GM21737 (cell line): ENCODE measurements at regions not wholly inside any gene's neighbourhood (a gene's known extent, or its start where the extent isn't known, plus 50 kb on each side); places are given as distances from the start of the nearest gene placed in this dataset.
A peak's percentile ranks its signal among the peaks of the same experiment; 100 is the strongest.
"Not testable (repeated sequence)": the region's sequence is repeated elsewhere in the genome, so short reads cannot be mapped to it uniquely, and the experiment has no call there.

Experiments
- ATAC-seq: cut with Tn5 transposase; IDR thresholded peaks from one replicate; pipeline ENCODE4 v1.9.1; 2021; ENCODE audit warnings: mild to moderate bottlenecking, moderate library complexity; ENCODE audit not compliant: unreplicated experiment

DNA sequence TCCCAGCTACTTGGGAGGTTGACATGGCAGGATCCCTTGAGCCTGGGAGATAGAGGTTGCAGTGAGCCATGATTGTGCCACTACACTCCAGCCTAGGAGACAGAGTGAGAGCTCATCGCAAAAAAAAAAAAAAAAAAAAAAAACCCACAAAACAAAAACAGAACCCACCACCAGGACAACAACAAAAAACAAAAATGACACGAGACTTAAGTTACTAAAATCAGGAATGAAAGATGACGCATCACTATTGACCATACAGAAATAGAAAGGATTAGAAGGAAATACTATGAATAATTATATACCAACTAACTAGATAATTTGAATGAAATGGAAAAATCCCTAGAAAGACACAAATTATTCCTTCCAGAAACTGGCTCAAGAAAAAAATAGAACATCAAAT lies 432.4 kb upstream of the PMFBP1 start:
- ATAC-seq, result no peak

DNA sequence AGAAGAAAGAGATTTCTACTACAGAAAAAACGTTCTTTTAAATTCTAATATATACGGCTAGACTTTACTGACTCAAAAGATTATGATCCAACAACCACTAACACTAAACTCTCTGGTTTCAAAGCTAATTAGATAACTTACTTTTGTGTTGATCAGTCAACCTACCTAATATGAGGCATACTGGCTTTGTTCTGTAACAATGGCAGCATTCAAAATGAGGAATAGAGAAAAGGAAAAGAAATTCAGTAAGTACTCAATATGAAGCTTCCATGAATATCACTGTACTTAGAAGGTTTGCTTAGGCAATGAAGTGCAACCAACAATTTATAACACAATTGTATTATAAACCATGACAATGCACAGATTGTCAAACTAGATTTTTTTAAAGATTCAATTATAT lies 430.5 kb upstream of the PMFBP1 start:
- ATAC-seq, result no peak

DNA sequence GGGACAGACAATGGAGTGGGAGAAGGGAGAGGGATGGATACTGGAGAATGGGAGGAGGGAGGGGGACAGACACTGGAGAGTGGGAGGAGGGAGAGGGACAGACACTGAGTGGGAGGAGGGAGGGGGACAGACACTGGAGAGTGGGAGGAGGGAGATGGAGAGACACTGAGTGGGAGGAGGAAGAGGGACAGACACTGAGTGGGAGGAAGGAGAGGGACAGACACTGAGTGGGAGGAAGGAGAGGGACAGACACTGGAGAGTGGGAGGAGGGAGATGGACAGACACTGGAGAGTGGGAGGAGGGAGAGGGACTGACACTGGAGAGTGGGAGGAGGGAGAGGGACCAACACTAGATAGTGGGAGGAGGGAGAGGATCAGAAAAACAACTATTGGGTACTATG lies 426.7 kb upstream of the PMFBP1 start:
- ATAC-seq, result no peak

DNA sequence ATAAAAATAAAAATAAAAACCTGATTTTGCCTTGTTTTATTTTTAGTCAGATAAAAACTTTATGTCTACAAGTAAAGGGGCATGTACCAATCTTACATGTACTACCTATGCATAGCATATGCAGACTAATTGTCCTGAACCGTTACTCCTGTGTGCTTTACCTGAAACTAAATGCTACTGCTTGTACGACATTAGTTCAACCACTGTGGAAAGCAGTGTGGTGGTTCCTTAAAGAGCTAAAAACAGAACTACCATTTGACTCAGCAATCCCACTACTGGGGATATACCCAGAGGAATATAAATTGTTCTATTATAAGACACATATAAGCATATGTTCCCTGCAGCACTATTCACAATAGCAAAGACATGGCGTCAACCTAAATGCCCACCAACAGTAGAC lies 426.0 kb upstream of the PMFBP1 start:
- ATAC-seq, result no peak

DNA sequence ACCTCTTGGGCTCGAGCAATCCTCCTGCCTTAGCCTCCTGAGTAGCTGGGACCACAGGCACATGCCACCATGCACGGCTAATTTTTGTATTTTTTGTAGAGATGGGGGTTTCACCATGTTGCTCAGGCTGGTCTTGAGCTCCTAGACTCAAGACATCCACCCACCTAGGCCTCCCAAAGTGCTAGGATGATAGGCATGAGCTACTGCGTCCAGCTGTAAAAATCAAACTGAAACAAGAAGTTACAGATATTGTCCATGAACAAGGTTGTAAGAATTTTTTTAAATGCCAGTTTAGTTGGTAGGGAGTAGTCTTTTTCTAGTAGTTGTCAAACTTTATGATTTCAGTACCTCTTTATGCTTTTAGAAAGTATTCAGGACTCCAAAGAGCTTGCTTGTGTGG lies 424.4 kb upstream of the PMFBP1 start:
- no peak for ATAC-seq

DNA sequence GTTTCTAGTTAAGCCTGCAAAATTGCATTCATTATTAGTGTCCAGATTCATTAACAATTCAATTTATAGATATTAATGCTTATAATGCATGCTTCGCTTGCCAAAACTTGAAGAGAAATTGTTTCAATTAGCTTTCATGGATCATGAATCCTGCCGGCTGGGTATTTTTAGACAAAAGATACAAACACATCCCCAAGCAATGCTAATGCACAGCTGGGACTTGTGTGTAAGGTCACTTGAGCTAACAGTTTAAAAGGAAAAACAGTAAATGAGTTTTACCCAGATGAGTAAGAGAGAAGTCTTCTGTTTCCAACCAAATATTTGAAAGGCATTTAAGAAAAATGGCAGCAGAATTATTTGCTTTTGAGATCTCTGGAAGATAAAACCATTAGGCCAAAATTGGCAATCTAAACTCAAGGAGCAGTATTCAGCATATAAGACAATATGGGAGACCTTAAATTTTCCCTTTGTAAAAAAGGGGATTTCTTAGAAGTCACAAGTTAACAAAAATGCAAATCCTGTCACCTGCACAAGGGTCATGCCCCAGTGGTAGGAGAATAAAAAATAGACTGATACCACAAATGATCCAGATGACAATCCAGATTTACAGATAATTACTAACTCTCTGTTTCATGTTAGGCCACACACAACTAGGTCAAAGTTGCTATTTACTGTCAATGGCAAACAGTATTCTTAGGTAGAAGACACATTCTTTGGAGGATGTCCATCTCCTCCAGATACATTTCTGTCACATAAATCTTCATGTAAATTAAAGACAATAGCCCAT lies 418.4 kb upstream of the PMFBP1 start:
- ATAC-seq, result peak; percentile 82

DNA sequence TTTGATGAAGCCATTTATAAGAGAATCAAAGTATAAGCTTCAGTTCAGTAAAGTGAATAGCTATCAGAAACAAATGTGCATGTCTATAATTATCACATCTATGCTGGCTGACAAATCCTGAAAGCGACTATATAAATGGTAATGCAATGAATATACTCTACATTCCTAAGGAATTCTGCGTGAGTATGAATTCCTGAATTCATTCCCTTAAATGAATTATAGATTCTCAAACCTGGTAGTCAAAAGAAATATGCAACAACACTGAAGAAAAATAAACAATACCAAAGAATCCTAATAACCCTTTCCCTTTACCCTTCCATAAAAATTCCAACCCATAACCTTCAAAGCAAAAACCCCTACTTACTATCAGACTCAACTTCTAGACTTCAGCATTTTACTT lies 416.6 kb upstream of the PMFBP1 start:
- no peak for ATAC-seq

DNA sequence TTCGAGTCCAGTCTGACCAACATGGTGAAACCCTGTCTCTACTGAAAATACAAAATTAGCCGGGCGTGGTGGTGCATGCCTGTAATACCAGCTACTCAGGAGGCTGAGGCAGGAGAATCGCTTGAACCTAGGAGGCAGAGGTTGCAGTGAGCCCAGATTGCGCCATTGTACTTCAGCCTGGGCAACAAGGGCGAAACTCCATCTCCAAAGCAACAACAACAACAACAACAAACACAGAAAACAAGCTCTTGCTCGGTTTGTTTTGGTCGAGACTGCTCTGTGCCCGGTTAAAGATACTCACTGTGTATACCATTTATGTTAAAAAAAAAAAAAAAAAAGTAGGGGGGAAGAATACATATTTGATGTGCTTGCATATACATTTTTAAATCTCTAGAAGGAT lies 406.1 kb upstream of the PMFBP1 start:
- ATAC-seq, result not testable (repeated sequence)

DNA sequence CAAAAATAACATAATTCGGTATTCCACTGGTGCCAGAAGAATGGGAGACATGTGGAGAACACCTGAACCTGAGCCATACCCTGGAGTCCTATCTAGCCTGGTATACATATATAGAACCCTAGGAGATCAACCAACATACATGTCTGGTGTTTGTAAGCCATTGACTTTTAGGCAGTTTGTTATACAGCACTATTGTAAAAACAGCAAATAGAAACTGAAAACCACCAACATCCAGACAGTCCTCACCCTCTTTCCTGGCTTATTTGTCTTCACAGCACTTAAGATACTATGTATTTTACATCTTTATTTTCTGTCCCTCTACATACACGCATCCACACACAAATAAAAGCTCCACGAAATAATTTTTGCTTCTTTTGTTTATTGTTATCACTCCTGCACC lies 404.2 kb upstream of the PMFBP1 start:
- no peak for ATAC-seq

DNA sequence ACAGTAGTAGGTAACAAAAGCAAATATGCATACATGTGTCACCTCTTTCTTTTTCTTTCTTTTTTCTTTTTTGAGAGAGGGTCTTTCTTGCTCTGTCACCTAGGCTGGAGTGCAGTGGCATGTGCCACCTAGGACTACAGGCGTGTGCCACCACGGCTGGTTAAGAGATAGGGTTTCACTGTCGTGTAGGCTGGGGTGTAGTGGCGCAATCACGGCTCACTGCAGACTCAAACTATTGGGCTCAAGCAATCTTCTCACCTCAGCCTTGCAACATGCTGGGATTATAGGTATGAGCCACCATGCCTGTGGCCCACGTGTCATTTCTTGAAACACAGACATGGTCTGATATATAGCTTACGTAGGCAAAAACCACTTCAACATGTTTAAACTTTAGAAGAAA lies 397.7 kb upstream of the PMFBP1 start:
- no peak for ATAC-seq

DNA sequence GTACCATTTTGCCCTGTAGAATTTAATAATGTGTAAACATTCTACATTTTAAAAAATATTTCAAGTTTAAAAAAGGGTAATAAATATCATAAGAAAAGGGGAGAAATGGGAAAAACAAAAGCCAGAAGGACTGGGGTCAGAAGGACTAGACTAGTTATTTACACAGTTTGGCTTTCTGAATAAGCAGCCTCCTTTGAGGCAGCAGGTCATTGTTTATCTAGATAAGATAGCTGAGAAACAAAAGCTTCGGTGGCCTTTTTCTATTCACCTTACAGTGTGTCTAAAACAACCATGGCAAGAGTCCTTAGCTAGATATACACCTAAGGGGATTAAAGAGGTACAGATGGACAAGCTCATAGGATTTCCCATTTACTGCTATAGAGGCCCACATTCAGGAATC lies 396.5 kb upstream of the PMFBP1 start:
- ATAC-seq, result no peak

DNA sequence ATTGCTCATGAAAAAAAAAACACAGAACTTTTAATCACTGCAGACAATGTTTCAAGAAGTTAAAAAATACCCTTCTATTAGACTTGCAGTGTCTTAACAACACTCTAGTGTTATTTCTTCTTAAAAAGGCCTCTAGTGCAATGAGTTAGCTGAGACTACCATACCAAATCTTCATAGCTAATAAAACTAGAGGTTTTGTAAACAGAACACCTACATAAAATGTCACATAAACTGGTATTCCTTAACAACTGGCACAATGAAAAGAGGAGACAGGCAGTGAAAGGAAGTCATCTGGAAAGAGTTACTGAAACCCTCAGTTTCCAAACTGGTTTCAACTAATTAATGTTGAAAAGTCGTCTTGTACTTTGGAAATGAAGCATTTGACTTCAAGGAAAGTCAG lies 394.2 kb upstream of the PMFBP1 start:
- ATAC-seq, result no peak

DNA sequence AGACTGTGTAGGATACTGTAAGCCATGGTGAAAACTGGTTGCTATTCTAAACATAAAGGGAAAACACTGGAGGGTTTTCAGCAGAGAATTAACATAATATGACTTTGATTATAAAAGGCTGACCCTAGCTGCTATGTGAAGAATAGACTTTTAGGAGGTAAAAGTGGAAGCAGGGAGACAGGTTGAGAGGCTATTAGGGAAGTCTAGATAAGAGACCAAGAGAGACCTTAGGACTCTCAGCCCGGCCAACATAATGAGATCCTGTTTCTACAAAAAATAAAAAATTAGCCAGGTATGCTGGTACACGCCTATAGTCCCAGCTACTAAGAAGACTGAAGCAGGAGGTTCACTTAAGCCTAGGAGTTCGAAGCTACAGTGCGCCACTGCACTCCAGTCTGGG lies 393.2 kb upstream of the PMFBP1 start:
- no peak for ATAC-seq

DNA sequence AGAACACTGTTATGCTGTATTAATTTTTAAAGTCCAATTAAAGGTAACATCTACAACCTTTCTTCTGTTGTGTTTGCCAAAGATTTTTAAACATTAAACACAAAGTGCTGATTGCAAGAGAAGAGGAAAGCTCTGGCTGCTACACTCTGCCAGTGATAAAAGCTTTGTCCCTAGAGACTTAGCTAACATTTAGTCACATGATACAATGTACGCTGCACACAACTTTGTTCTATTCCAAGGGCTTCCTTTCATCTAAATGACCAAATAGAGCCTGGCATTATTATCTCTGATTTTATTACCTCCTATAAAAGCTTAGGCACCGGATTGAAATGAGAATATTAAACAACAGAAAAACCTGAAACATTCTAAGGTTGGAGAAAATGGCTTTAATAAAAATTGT lies 388.7 kb upstream of the PMFBP1 start:
- ATAC-seq, result no peak

DNA sequence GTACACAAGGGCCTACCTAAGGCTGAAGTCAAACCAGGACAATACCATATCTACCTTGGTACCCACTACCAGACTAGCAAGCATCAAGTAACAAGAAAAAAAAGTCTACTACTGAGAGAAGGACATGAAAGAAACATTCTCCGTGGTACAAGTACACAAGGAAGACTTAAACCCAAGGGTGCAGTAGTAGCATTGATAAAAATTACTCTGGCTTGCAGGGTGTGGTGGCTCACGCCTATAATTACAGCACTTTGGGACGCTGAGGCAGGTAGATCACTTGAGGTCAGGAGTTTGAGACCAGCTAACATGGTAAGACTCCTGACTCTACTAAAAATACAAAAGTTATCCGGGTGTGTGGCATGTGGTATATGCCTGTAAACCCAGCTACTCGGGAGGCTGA lies 386.5 kb upstream of the PMFBP1 start:
- ATAC-seq, result no peak

DNA sequence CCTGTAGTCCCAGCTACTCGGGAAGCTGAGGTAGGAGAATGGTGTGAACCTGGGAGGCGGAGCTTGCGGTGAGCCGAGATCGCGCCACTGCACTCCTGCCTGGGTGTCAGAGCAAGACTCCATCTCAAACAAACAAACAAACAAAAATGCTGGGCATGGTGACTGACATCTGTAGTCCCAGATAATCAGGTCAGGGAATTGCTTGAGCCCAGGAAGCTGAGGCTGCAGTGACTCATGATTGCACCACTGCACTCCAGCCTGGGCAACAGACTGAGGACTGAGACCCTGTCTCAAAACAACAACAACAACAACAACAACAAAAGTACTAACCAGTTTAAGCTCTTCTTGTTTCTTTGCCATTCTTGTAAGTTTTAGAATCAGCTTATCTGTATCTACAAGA lies 383.0 kb upstream of the PMFBP1 start:
- ATAC-seq, result no peak

DNA sequence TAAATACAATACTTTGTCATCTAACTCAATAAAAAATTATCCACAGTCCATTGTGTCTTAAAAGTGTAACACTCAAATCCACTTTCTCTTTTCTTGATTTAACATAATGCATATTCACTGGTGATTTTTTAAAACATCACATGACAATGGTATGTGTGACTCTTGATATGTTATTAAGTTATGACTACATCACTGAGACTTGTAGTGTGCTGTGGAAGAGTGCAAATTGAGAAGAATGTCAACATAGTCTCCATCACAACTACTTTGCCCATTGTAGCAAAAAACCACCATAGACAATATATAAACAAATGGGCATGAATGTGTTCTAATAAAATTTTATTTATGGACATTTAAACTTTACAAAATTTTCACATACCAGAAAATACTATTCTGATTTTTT lies 380.7 kb upstream of the PMFBP1 start:
- no peak for ATAC-seq

DNA sequence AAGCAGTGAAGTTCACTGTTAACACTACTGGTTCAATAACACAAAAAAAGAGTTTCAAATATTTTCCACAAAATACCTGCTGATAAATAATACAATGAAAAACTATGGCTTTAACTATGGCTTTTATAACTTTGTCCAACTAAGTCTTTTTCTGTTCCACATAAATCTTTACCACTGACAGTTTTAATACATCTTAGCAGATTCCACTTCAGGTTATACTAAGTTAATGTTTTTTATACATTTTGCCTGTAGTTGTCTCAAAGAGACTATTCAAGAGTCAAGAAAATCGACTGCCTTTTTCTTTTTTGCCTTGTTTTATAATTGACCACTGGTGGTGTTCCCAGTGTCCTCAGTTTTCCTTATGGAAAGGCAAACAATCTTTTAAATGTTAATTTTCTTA lies 379.7 kb upstream of the PMFBP1 start:
- ATAC-seq, result no peak

DNA sequence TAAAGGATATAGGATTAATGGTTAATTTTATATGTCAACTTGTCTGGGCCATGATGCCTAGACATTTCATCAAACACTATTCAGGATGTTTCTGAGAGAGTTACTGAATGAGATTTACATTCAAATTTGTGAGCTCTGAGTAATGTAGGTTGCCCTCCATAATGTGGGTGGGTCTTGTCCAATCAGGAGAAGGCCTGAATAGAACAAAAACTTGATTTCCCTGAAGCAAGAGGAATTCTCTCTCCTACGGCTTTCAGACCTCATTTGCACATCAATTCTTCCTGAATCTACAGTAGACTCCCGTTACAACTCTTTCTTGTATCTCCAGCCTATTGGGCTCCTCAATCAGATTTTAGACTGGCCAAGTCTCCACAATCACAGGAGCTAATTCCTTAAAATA lies 377.9 kb upstream of the PMFBP1 start:
- no peak for ATAC-seq

DNA sequence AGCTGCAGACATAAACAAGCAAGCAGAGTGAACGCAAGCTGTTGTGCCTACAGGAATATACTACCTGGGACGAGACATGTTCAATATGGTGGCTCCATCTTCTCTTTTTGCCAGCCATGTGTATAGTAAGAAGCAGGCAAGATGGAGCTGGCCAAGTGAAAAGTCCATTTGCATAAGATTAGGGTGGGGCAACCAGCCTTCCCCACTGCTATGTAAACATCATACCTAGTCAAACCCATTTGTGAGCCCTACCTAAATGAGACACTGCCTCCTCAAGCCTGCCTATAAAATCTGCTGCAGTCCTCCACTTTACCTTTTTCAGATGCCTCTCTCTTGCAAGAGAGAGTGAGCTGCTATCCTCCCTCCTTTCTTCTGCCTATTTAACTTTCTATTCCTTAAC lies 370.1 kb upstream of the PMFBP1 start:
- no peak for ATAC-seq

DNA sequence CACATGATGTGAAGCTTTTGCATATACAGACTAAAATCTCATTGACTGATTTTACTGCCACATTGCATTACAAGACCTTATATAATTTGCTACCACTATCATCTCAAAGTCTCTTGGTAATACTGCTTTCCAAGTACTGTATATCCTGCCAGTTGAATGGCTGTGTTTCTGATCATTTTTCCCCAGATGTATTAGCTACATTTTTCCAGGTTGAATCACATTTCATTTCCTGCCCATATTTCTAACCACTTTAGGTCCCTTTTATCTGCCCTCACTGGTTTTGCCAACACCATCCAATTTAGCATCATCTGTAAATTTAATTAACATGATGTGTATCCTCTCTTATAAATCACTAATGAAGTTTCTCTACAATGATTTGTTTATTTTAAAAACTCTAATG lies 365.7 kb upstream of the PMFBP1 start:
- no peak for ATAC-seq

DNA sequence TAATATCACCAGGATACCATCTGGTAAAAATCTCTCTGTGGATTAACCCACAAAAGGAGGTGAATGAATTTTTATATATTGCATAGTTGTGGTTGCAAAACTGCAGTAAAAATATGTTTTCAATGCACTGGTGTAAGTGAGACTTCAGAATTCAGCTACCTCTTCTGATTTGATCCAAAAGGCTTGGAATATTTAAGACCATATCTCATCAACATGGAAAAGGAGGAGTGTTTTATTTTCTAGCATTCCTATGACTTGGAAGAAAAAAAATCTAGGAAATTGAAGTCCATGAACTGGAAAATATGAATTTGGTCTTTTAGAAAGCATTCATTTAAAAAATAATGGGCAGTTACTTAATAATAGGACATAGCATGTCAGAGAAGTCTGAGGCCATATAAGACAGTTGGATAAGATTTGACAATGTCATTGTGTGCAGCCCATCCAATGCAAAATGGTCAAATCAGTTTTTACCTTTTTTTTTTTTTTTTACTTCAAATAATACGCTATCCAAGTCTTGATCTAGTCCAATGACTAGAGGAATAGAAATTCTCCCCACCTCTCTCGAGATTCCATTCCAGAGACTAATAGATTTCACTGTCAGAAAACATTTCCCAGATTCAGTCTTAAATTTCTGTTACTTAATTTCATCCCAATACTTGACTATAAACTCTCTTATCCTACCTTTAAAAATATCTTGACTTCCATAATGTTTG lies 364.9 kb upstream of the PMFBP1 start:
- ATAC-seq, result no peak

DNA sequence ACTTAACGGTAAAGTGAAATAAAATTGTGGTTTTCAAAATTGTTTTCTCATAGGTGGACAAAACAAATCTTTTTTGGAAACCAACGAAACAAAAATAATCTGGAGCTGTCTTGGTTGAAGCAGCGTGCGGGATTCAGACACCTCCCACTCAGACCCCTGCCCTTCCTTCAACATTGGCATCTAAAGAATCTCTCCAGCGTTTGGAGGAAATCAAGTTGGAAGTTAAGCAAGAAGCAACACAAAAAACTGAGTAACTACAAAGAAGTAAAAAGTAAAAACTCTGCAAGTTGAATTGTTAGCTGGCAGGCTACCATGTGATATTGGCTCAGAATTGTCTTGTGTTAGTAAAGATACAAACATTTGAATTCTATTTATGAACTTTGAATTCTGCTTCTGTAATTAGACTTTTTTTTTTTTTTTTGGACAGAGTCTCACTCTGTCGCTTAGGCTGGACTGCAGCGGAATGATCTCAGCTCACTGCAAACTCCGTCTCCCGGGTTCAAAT lies 361.0 kb upstream of the PMFBP1 start:
- ATAC-seq, result no peak
